ENCODE measurements at regions not wholly inside any gene's neighbourhood (a gene's known extent, or its start where the extent isn't known, plus 50 kb on each side); places are given as distances from the start of the nearest gene placed in this dataset.

DNA sequence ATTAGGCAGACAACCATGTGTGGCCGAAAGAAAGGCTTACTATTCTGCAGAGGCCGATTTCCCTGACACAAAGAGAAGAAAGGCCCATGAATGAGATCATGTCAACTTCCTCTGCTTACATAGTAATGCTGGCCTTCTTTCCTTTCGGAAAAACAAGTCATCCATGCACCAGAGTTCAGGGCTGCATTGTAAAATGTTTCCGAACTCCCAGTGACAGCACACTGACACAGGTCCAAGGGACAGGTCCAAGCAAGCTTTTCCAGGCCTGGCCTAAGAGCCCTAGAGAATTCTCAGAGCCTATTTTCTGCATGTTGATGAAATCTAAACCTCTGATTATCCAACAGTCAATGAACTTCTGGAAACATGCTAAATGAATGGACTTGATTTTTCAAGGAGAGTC lies 140.9 kb downstream of the ZNF608 start:
- H3K27ac ChIP-seq = no peak overlapping the region
- TF ChIP-seq ZFX (IDR thresholded peaks at IDR 0.05) = no peak
- TF ChIP-seq, protein P1, sequence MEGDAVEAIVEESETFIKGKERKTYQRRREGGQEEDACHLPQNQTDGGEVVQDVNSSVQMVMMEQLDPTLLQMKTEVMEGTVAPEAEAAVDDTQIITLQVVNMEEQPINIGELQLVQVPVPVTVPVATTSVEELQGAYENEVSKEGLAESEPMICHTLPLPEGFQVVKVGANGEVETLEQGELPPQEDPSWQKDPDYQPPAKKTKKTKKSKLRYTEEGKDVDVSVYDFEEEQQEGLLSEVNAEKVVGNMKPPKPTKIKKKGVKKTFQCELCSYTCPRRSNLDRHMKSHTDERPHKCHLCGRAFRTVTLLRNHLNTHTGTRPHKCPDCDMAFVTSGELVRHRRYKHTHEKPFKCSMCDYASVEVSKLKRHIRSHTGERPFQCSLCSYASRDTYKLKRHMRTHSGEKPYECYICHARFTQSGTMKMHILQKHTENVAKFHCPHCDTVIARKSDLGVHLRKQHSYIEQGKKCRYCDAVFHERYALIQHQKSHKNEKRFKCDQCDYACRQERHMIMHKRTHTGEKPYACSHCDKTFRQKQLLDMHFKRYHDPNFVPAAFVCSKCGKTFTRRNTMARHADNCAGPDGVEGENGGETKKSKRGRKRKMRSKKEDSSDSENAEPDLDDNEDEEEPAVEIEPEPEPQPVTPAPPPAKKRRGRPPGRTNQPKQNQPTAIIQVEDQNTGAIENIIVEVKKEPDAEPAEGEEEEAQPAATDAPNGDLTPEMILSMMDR (conservative IDR thresholded peaks at IDR 0.05) = no peak

DNA sequence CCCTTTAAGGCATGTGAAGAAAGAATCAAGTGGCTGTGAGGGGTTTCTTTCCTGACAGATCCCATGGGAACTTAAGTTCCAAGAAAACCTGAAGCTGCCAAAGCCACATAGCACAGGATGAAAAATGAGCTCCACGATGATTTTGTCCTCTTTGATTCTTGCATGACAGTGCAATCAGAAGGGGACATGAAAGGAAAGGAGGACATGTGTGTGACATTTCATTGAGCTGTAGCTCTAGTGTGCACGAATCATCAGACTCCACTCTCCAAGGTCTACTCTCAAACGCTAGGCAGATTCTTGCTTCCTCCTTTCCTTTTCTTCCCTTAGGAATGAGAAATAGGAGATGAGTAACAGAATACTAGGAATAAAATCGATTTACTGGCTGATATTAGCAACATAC lies 142.0 kb downstream of the ZNF608 start:
- TF ChIP-seq, protein P1 (conservative IDR thresholded peaks at IDR 0.05) = no peak
- TF ChIP-seq ZFX (IDR thresholded peaks at IDR 0.05) = no peak
- H3K27ac ChIP-seq = no peak overlapping the region

DNA sequence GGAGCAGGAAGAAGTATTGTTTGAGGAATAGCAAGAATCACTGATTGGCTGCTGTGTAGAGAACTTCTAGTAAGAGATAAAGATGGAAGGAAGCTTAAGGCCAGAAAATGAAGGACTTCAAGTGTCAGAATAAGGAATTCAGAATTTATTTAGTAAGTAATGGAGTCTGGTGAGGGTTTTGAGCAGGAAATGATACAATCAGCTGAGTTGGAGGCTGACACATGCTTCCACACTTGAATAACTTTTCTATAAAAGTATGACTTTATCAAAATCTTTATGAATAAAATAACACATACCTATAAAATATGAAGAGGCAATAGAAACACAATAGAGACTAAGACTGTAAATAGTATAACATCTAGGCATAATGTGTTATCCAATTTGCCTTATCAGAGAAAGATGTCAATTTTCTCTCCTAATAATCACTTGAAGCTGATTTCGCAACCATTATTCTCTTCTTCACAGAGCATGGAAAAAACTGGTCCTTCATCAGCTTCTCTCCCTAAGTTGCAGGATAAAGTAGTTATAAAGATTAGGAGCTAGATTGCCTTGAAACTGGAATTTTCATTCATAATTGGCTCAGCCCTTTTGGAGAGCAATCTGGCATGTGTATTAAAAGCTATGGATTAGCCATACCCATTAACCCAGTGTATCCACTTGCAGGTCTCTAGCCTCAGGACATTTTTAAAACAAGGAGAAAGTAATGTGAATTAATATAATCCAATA lies 143.4 kb downstream of the ZNF608 start:
- no peak for TF ChIP-seq ZFX (IDR thresholded peaks at IDR 0.05)
- TF ChIP-seq, protein P1 (conservative IDR thresholded peaks at IDR 0.05) = no peak
- H3K27ac ChIP-seq = no peak overlapping the region

DNA sequence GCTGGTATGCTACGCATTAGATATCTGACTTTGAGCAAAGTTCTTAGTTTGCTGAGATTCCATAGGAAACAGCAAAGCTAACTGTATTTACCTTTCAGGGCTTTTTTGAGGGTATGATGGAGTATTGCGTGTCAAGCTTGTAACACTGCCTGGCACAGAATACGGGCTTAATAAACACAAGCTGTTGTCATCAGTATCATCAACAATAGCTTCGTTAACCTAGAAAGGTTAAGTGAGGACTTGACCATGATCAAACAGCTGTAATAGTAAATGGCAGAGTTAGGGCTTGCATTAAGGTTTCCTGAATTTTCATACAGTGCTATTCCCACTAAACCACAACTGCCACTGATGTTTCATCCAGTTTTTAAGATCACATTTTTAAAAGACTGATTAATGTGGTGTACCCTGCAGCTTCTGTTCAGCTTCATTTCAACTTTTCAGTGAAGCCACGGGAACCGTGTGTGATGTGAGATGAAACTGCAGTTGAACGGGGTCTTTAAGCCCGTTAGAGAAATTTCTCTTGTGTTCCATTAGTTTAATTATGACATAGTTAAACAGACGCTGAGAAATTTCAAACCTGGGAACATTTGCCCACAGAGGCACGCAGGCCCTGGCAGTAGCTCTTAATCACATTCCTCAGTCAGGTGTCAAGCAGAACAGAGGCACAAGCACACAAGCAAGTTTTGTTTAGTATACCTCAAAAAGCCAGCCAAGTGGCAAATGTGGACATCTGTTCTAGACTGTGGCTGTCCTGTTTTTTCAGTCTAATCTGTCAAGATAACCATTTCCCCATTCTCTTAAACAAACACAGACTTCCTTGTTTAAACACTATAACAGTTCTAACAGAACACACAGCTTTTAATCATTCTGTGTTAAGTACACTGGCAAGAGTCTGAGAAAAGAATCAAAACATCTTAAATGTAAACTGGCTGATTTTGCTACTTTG lies 147.1 kb downstream of the ZNF608 start:
- H3K27ac ChIP-seq = no peak overlapping the region
- TF ChIP-seq ZFX (IDR thresholded peaks at IDR 0.05) = no peak
- TF ChIP-seq, protein P1 (conservative IDR thresholded peaks at IDR 0.05) = no peak

DNA sequence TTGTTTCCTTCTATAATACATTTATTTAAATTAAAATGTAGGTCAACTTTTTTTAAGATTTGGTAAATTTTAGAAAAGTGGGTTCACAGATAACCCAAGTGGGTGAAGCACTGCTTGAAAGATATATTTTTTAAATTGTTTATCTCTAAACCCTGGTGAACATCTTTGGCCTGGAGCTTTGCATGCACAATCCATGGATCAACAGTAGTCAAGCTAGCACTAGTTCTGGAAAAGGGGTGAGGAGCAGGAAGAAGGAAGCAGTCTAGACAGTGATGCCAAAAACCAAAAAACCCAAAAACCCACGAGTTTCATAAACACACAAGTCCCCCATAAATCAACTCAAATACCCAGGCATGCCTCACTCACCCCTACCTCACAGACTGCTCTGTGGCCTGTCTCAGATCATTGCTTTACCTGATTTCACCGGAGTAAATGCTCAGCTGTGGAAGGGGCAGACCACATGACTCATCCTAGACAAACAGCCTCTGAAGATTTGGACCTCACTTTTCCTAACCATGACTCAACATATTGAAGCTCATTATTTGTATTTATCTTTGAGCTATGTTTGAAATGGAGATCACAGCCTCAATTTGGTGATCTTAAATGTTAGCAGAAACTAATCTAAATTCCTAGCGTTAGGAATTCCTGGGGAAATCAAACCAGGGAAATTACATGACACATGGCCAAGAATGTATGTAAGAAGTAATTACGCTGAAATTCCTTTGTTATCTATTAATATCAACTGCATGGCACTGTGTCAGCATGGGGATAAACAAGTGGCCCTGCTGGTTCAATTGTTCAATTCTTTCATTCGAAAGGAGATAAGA lies 149.6 kb downstream of the ZNF608 start:
- no peak overlapping the region; the same call in 1 of the 2 replicates for H3K27ac ChIP-seq
- no peak for TF ChIP-seq ZFX (IDR thresholded peaks at IDR 0.05)
- TF ChIP-seq, protein P1 (conservative IDR thresholded peaks at IDR 0.05) = no peak

DNA sequence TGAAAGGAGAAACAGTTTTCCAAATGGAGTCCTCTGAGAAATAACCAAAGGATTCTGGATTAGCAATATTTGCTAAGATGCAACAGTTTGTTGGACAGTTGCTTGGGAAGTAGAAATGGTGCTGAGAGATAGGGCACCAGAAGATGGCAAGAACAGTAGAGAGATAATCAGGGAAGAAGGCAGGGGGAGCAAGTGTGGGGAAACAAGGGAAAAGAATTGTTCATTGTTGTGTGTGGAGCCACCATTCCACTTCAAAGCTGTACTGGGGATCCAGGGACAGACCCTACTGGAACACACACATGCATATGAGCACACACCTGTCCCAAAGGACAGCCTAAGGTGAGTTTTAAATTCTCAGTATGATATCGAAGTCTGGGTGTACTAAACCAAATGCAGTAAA lies 152.5 kb downstream of the ZNF608 start:
- H3K27ac ChIP-seq = no peak overlapping the region
- TF ChIP-seq, protein P1 (conservative IDR thresholded peaks at IDR 0.05) = no peak
- TF ChIP-seq ZFX (IDR thresholded peaks at IDR 0.05) = no peak
